ENCODE measurements at regions not wholly inside any gene's neighbourhood (a gene's known extent, or its start where the extent isn't known, plus 50 kb on each side); places are given as distances from the start of the nearest gene placed in this dataset.

GRCh38 chr19:5392486-5392885 lies 51.9 kb upstream of the PTPRS start:
- no peak for DNase-seq (ENCODE audit: low read depth)

DNA sequence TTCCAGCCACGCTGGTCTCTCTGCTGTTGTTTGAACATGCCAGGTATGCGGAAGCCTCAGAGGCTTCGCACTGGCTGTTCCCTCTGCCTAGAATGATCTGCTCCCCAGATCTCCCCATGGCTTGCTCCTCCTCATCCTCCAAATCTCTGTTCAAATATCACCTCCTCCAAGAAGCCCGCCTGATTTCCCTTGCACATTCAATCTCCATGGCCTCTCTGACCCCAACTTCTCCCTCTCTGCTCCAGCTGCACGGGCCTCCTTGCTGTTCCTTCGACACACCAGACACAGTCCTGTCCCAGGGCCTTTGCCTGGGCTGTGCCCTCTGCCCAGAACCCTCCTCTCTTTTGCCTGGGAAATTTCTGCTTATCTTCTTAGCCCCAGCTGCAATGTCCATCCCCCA lies 52.5 kb upstream of the PTPRS start:
- DNase-seq (ENCODE audit: low read depth): no peak

DNA sequence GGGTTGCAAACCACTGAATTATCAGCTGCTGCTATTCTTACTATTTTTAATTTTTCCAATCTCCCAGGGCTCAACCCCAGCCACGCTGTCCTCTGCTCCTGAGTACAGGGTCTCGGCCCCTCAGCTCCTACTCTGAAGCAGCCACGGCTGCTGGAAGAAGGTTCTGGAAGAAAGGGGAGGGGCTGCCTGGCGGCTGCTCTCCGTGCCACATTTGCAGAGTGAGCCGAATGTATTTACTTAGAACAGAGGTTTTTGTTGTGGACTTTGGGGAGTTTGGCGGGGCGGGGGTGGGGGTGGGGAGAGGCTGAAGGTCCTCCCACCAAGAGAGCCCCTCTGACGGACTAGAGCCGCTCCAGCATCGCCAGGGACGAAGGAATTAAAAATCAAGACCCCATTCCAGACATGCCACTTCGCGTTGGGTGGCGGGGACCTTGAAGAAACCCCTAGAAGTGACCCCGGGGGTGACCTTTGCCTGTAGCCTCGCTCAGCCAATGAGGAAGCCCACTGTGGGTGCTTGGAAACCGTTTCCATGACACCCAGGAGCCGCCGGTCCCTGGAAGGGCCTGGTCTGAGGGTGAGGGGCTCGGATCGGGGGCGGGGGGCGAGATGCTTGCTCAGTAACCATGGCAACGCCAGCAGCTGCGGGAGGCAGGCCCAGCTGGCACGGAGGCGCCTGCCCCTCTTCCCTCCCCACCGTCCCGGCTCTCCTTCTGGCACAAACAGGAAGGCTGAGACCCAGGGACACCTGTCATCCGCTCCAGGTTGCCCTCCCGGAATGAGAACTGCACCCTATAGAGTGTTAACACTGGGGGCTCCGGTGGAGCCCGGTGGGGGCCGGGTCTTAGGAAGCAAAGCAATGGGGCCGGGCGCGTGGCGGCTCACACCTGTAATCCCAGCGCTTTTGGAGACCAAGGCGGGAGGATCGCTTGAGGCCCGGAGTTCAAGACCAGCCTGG lies 54.2 kb upstream of the PTPRS start:
- no peak for DNase-seq (ENCODE audit: low read depth)

- DNase-seq (ENCODE audit: low read depth): no peak
Observed at GRCh38 chr19:5395556-5395955, 54.9 kb upstream of the PTPRS start.

DNA sequence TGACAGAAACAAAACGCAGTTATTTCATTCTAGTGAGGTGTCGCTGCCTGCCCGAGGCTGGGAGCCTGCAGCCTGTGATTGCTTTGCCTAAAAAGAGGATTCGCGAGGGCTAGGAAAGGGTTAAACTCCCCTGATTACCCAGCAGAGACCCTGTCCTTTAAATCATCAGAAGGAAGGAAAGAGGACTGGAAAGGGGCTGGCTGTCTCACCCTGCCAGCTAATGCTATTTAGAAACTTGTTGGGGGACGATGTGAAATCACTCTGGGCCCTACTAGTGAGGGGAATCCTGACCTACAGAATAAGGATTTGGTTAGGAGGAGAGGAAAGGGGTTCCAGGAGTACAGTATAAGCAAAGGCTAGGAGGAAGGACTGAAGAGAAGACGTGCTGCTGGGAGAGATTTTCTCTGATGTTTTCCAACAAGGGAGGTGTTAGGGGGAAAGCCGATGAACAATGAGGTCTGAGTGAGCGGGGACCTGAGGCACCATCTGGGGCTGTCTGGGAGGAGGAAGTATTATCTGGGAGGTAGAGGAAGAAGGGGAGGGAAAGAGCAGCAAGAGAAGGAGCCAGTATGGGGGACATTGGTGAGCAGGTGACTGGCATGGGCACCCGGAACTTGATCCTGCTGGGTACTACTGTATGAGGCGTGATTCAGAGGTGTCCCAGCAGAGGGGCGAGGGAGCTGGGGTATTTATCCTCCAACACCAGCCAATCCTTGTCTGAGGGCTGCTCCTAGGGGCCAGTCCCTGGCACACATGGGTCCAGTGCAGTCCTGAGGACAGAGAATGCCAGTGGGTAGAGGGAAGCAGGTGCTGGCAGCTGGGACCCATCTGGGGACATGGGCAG lies 55.7 kb upstream of the PTPRS start:
- no peak for DNase-seq (ENCODE audit: low read depth)

GRCh38 chr19:5396963-5397362 lies 56.4 kb upstream of the PTPRS start:
- DNase-seq (ENCODE audit: low read depth): no peak

DNA sequence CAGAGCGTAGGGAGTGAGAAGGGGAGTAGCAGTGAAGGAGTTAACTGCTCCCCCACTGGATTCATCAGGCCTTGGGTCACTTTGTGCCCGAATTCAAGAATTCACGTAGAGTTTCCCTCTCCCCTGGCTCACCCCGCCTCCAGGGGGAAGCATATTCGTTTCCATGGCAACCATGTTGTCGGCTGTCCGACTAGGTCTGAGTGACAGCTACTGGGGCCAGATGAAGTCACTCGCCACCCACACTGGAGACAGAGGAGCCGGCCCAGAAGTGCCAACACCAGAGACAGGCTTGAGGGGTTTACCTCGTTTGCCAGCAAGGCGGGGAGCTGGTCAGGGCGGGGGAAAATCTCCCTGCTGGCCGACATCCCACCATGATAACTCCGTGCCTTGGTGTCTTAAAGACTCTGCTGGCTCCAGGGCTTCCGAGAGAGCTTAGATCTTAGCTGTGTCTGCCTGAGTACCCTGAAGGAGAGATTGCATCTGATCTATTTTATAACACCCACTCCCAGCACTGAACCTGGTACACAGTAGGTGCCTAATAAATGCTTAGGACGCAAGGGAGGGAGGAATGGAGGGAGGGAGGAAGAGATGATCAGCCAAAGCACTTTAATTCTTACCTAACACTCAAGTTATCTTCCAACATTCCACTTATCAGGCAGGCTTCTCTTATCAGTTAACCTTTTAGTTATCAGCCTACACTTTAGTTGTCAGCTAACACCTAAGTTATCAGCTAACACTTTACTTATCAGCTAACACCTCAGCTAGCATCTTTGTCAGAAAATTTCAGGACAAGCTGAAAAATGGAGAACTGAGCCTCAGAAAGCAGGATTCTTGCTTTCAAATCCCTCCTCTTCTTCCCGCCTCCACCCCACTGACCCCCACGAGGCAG lies 57.2 kb upstream of the ZNRF4 start:
- DNase-seq (ENCODE audit: low read depth): no peak

- DNase-seq (ENCODE audit: low read depth): no peak
Observed at GRCh38 chr19:5398693-5399057, 56.5 kb upstream of the ZNRF4 start.

DNA sequence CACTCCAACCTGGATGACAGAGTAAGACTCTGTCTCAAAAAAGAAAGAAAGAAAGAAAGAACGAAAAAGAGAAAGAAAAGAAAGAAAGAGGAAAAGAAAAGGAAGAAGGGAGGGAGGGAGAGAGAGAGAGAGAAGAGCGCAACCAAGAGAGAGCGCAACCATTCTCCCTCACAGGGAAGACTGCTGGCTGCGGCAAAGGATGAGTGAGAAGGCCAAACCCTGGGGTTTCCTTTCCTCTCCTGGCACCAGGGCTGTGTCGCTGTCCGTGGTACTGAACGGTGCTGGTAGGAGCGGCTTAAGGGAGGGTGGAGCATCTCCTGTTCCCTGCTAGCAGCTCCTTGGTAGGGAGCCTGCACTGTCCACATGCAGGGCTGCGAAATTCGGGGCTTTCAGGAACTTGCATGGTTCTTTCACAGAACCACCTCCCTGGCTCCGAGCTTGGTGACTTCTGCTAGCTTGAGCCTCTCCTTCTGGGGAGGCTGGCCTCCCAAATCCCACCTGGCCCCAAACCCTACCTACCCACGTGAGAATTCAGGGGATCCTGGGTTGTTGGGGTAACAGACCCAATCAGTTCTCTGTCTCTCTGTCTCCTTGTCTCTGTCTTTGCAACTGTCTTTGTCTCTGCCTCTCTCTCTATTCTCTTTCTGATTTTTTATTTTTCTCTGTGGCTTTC lies 51.1 kb upstream of the ZNRF4 start:
- DNase-seq (ENCODE audit: low read depth): peak; percentile 5

Data from activated T-helper 1 cell treated with Interleukin-2 at 50 U/mL for 16 hours (primary cell).